Umbilical cord (tissue), 1 donor: ENCODE measurements at regions not wholly inside any gene's neighbourhood (a gene's known extent, or its start where the extent isn't known, plus 50 kb on each side); places are given as distances from the start of the nearest gene placed in this dataset.
A peak's percentile ranks its signal among the peaks of the same experiment; 100 is the strongest.
"Not testable (repeated sequence)": the region's sequence is repeated elsewhere in the genome, so short reads cannot be mapped to it uniquely, and the experiment has no call there.

Experiments
- DNase-seq: peaks from one replicate; pipeline ENCODE4 v3.0.0-alpha.2; 2015; ENCODE audit warnings: low spot score

GRCh38 chr7:50920031-50920635 is 137.4 kb upstream of the GRB10 start:
- no peak for DNase-seq

- no peak for DNase-seq
Measured at GRCh38 chr7:50915621-50916020, 132.9 kb upstream of the GRB10 start.

- no peak for DNase-seq
Measured at GRCh38 chr7:50914460-50914859, 131.8 kb upstream of the GRB10 start.

GRCh38 chr7:50908628-50909290 is 126.1 kb upstream of the GRB10 start:
- DNase-seq, result no peak

GRCh38 chr7:50898604-50899477 is 116.1 kb upstream of the GRB10 start:
- not testable (repeated sequence) for DNase-seq

- not testable (repeated sequence) for DNase-seq
Measured at GRCh38 chr7:50887061-50887460, 104.4 kb upstream of the GRB10 start.

GRCh38 chr7:50872437-50872836 is 89.7 kb upstream of the GRB10 start:
- no peak for DNase-seq

GRCh38 chr7:50869108-50869725 is 86.5 kb upstream of the GRB10 start:
- peak; percentile 66 for DNase-seq

GRCh38 chr7:50868426-50869100 is 85.9 kb upstream of the GRB10 start:
- DNase-seq, result peak; percentile 25

- no peak for DNase-seq
Measured at GRCh38 chr7:50867034-50867356, 84.3 kb upstream of the GRB10 start.

GRCh38 chr7:50866343-50867033 is 83.8 kb upstream of the GRB10 start:
- no peak for DNase-seq

GRCh38 chr7:50865450-50865849 is 82.8 kb upstream of the GRB10 start:
- DNase-seq, result no peak

GRCh38 chr7:50864694-50865093 is 82.0 kb upstream of the GRB10 start:
- no peak for DNase-seq

GRCh38 chr7:50863053-50863452 is 80.4 kb upstream of the GRB10 start:
- DNase-seq, result no peak

GRCh38 chr7:50862302-50862701 is 79.6 kb upstream of the GRB10 start:
- DNase-seq, result no peak

- DNase-seq, result no peak
Measured at GRCh38 chr7:50860598-50860997, 77.9 kb upstream of the GRB10 start.

GRCh38 chr7:50860174-50860573 is 77.5 kb upstream of the GRB10 start:
- no peak for DNase-seq

- no peak for DNase-seq
Measured at GRCh38 chr7:50858528-50859245, 76.0 kb upstream of the GRB10 start.

- DNase-seq, result no peak
Measured at GRCh38 chr7:50857804-50858489, 75.3 kb upstream of the GRB10 start.

GRCh38 chr7:50856806-50857205 is 74.1 kb upstream of the GRB10 start:
- DNase-seq, result no peak
